GM23338 (cell line): ENCODE measurements at regions not wholly inside any gene's neighbourhood (a gene's known extent, or its start where the extent isn't known, plus 50 kb on each side); places are given as distances from the start of the nearest gene placed in this dataset.

Experiments used
- CTCF ChIP-seq, 2 experiments: fragments of 200-600 bp in 1 of 2; sonication (generic) in 1 of 2; conservative IDR thresholded peaks; 2 replicates each; pipeline versions ENCODE4 v1.5.1 to v1.6.1; 2016 to 2017; ENCODE audit warnings: antibody characterized with exemption in 2 of 2, low read depth in 2 of 2, mild to moderate bottlenecking in 2 of 2, moderate library complexity in 1 of 2
- TF ChIP-seq, protein P1 (sequence below): IDR thresholded peaks from 2 replicates; pipeline ENCODE4 v1.6.1; 2016; ENCODE audit warnings: antibody characterized with exemption

DNA sequence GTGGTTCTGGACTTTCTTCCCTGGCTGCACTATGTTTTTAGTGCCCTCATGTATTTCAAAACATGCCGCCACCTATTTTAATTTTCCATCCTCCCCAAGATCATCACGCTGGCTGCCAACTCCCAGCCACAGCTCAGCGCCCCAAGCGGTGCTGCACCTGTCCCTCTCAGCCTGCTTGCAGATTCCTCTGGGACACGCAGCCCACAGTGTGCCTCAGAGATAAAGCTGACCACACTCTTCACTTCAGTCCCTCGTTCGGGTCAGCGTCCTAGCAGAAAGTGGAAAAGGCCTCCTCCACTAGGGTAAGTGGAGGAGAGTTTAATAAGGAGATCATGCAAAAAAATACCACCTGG, 56.2 kb upstream of the CKS2 start:
- no peak for TF ChIP-seq CTCF (conservative IDR thresholded peaks at IDR 0.05; ENCODE audit: low read depth in 2 of 2)
- TF ChIP-seq, protein P1, sequence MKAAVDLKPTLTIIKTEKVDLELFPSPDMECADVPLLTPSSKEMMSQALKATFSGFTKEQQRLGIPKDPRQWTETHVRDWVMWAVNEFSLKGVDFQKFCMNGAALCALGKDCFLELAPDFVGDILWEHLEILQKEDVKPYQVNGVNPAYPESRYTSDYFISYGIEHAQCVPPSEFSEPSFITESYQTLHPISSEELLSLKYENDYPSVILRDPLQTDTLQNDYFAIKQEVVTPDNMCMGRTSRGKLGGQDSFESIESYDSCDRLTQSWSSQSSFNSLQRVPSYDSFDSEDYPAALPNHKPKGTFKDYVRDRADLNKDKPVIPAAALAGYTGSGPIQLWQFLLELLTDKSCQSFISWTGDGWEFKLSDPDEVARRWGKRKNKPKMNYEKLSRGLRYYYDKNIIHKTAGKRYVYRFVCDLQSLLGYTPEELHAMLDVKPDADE = no peak
